ENCODE measurements at regions not wholly inside any gene's neighbourhood (a gene's known extent, or its start where the extent isn't known, plus 50 kb on each side); places are given as distances from the start of the nearest gene placed in this dataset.

GRCh38 chr5:174205939-174206338 is 160.4 kb downstream of the NSG2 start:
- TF ChIP-seq CTCF (IDR thresholded peaks at IDR 0.05), result no peak
- no peak for DNase-seq (ENCODE audit: low spot score)
- no peaks in the 10 kb centered on the region for H3K27me3 ChIP-seq

GRCh38 chr5:174210596-174211276 is 165.2 kb downstream of the NSG2 start:
- H3K4me3 ChIP-seq, result no peak overlapping the region
- no peaks in the 10 kb centered on the region for H3K4me1 ChIP-seq
- no peak for TF ChIP-seq CTCF (IDR thresholded peaks at IDR 0.05)
- H3K36me3 ChIP-seq, result no peaks in the 10 kb centered on the region
- no peak overlapping the region for H3K27ac ChIP-seq
- no peak for DNase-seq (ENCODE audit: low spot score)
- H3K9me3 ChIP-seq, result no peaks in the 10 kb centered on the region
- H3K27me3 ChIP-seq, result no peaks in the 10 kb centered on the region

More at GRCh38 chr5:174205939-174206338, 160.4 kb downstream of the NSG2 start:
- no peaks in the 10 kb centered on the region for H3K4me1 ChIP-seq
- H3K27ac ChIP-seq, result no peak overlapping the region
- H3K9me3 ChIP-seq, result peaks cover 0 to 6% of the 10 kb centered on the region in 2 donors
- no peak overlapping the region for H3K4me3 ChIP-seq
- no peaks in the 10 kb centered on the region for H3K36me3 ChIP-seq

GRCh38 chr5:174211277-174211626 is 165.7 kb downstream of the NSG2 start:
- Histone ChIP-seq H3K27ac (no peak overlapping the region), H3K4me3 (no peak overlapping the region), H3K27me3 (no peaks in the 10 kb centered on the region), H3K36me3 (no peaks in the 10 kb centered on the region), H3K9me3 (no peaks in the 10 kb centered on the region), H3K4me1 (no peaks in the 10 kb centered on the region)
- no peak for DNase-seq (ENCODE audit: low spot score)
- TF ChIP-seq CTCF (IDR thresholded peaks at IDR 0.05), result no peak

DNA sequence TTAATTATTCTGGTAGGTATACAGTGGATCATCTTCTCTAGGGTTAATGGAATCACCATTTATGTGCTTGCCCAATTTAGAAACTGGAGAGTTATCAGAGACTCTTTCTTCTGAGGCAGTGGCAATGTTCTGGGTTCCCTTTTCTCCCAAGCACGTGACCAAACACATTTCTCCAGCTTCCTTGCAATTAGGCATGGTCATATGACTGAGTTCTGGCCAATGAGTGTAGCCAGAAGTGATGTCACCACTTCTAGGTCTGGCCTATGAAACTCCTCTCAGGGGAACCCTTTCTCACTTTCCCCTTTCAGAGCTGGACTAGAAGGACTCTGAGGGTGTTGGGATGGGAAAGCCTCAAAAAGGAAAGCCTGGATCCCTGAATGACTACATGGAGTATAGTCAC is 172.0 kb downstream of the NSG2 start:
- no peaks in the 10 kb centered on the region for H3K27me3 ChIP-seq
- H3K27ac ChIP-seq, result no peak overlapping the region
- TF ChIP-seq CTCF (IDR thresholded peaks at IDR 0.05), result no peak
- no peak overlapping the region for H3K4me3 ChIP-seq
- no peaks in the 10 kb centered on the region for H3K4me1 ChIP-seq
- no peaks in the 10 kb centered on the region for H3K36me3 ChIP-seq
- H3K9me3 ChIP-seq, result peaks cover 0 to 11% of the 10 kb centered on the region in 2 donors
- DNase-seq (ENCODE audit: low spot score), result no peak

DNA sequence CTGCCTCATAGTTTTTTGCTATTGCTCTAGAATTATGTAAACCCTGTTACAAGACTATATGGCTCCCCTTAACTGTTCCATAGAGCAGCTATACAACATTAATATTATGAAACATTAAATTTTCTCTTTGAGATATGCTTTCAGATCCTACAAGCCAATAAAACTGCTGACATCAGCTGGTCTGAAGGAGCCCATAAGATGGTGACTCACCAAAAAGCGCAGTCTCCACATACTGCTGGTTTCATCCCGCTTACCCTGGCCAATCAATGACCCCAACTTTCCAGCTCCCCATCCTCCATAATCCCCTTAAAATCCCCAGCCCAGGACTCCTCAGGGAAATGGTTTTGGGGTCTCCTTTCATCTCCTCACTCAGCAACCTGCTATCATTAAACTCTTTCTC is 172.7 kb downstream of the NSG2 start:
- Histone ChIP-seq H3K4me1 (no peaks in the 10 kb centered on the region), H3K4me3 (no peak overlapping the region), H3K9me3 (peaks cover 0 to 11% of the 10 kb centered on the region in 2 donors), H3K36me3 (no peaks in the 10 kb centered on the region), H3K27me3 (no peaks in the 10 kb centered on the region), H3K27ac (no peak overlapping the region)
- no peak for TF ChIP-seq CTCF (IDR thresholded peaks at IDR 0.05)
- no peak for DNase-seq (ENCODE audit: low spot score)

- no peak for TF ChIP-seq CTCF (IDR thresholded peaks at IDR 0.05)
- H3K36me3 ChIP-seq, result no peaks in the 10 kb centered on the region
- no peaks in the 10 kb centered on the region for H3K4me1 ChIP-seq
- H3K9me3 ChIP-seq, result peaks cover 0 to 11% of the 10 kb centered on the region in 2 donors
- no peak overlapping the region for H3K27ac ChIP-seq
- H3K27me3 ChIP-seq, result no peaks in the 10 kb centered on the region
- no peak overlapping the region for H3K4me3 ChIP-seq
- DNase-seq (ENCODE audit: low spot score), result no peak
Observed at GRCh38 chr5:174220417-174220816, 174.9 kb downstream of the NSG2 start.
